NB4 (cell line): ENCODE measurements at regions not wholly inside any gene's neighbourhood (a gene's known extent, or its start where the extent isn't known, plus 50 kb on each side); places are given as distances from the start of the nearest gene placed in this dataset.

ENCODE experiments used
- CTCF ChIP-seq: IDR thresholded peaks from one replicate; pipeline ENCODE4 v1.5.1; 2012; ENCODE audit warnings: low read depth, low read length
- POLR2A ChIP-seq: IDR thresholded peaks from 2 replicates; pipeline ENCODE4 v1.6.1; 2011; ENCODE audit warnings: mild to moderate bottlenecking; ENCODE audit not compliant: insufficient read length; ENCODE audit errors: extremely low read depth

GRCh38 chr2:23221901-23222300, 163.1 kb upstream of the KLHL29 start:
- TF ChIP-seq CTCF (no peak), POLR2A (no peak)
